22Rv1 (cell line): ENCODE measurements at regions not wholly inside any gene's neighbourhood (a gene's known extent, or its start where the extent isn't known, plus 50 kb on each side); places are given as distances from the start of the nearest gene placed in this dataset.
"Not testable (repeated sequence)": the region's sequence is repeated elsewhere in the genome, so short reads cannot be mapped to it uniquely, and the experiment has no call there.

ENCODE experiments used
- H3K27ac ChIP-seq: fragments of 450-650 bp; 2 replicates; pipeline ENCODE4 v1.5.1; 2017
- ZFX ChIP-seq: fragments of 450-650 bp; IDR thresholded peaks from 2 replicates; pipeline ENCODE4 v1.6.1; 2017; ENCODE audit warnings: antibody characterized with exemption, borderline replicate concordance
- TF ChIP-seq, protein P1 (sequence below): fragments of 450-650 bp; IDR thresholded peaks from 2 replicates; pipeline ENCODE4 v1.5.1; 2017; ENCODE audit warnings: mild to moderate bottlenecking

DNA sequence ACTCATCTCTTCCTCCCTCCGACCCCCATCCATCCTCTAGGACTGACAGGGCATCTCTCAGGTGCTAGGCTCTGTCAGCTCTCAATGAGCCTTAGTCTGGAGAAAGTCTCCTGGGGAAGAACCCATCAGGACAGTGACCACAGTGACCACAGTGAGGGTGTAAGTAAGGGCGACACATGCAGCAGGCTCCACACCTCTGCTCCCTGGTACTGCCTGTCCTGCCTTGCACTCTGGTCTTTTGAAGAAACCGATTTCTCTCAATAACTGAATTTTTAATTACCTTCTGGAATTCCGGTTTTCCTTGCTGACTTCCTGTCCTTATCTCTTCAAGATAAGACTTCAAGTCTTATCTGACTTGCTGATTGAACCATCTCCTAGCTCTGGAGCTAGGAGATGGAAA is 190.2 kb downstream of the ACTR3B start:
- H3K27ac ChIP-seq, result no peak overlapping the region
- TF ChIP-seq, protein P1, sequence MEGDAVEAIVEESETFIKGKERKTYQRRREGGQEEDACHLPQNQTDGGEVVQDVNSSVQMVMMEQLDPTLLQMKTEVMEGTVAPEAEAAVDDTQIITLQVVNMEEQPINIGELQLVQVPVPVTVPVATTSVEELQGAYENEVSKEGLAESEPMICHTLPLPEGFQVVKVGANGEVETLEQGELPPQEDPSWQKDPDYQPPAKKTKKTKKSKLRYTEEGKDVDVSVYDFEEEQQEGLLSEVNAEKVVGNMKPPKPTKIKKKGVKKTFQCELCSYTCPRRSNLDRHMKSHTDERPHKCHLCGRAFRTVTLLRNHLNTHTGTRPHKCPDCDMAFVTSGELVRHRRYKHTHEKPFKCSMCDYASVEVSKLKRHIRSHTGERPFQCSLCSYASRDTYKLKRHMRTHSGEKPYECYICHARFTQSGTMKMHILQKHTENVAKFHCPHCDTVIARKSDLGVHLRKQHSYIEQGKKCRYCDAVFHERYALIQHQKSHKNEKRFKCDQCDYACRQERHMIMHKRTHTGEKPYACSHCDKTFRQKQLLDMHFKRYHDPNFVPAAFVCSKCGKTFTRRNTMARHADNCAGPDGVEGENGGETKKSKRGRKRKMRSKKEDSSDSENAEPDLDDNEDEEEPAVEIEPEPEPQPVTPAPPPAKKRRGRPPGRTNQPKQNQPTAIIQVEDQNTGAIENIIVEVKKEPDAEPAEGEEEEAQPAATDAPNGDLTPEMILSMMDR, result no peak
- no peak for TF ChIP-seq ZFX

DNA sequence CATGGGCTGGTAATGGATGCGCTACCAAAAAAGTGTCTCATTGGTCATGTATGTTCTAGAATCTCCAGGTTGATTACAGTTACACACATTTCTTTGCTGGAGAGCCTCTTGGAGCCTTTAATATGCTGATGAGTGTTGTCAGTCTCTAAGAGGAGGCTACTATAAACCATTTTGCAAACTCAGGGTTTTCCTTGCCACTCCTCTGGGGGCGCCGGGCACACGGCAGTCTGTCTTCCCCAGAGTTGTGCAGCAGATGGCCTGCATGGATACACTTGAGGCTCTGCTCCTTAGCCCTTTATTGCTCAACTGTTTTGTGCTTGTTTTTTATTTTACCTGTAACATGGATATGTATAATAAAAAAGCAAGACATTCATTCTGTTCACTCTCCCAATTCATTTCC is 196.5 kb downstream of the ACTR3B start:
- H3K27ac ChIP-seq, result no peak overlapping the region
- TF ChIP-seq ZFX, result no peak
- TF ChIP-seq, protein P1, result no peak

DNA sequence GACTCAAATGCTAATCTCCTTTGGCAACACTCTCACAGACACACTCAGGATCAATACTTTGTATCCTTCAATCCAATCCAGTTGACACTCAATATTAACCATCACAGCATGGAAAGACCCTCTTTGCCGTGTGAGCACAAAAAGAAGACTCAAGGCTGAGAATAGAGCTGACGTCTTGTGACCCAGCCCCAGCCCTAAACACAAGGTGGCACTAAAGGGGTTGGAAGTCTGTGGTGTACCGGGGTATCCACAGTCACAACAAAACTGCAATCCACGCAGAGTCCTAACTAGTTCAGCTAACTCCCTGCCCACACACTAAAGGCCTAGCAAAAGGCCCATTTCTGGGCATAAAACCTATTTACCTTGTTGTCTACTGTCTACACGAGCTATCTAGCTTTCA is 200.1 kb downstream of the ACTR3B start:
- no peak for TF ChIP-seq ZFX
- TF ChIP-seq, protein P1, result peak; percentile 7; the same call in 1 of the 2 replicates
- H3K27ac ChIP-seq, result no peak overlapping the region

DNA sequence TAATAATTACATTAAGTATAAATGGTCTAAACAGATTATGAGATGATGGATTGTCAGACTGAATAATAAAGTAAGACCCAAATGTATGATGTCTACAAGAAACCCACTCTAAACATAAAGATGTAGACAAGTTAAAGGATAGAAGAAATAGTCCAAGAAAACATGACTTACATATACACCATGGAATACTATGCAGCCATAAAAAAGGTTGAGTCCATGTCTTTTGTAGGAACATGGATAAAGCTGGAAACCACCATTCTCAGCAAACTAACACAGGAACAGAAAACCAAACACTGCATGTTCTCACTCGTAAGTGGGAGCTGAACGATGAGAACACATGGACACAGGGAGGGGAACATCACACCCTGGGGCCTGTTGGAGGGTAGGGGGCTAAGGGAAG is 202.2 kb downstream of the ACTR3B start:
- H3K27ac ChIP-seq, result not testable (repeated sequence)

GRCh38 chr7:152966189-152966588 is 206.6 kb downstream of the ACTR3B start:
- TF ChIP-seq ZFX, result no peak
- TF ChIP-seq, protein P1, result no peak

GRCh38 chr7:152967958-152968357 is 208.4 kb downstream of the ACTR3B start:
- no peak overlapping the region for H3K27ac ChIP-seq
- TF ChIP-seq, protein P1, result no peak
- no peak for TF ChIP-seq ZFX

More at GRCh38 chr7:152966189-152966588, 206.6 kb downstream of the ACTR3B start:
- H3K27ac ChIP-seq, result no peak overlapping the region

DNA sequence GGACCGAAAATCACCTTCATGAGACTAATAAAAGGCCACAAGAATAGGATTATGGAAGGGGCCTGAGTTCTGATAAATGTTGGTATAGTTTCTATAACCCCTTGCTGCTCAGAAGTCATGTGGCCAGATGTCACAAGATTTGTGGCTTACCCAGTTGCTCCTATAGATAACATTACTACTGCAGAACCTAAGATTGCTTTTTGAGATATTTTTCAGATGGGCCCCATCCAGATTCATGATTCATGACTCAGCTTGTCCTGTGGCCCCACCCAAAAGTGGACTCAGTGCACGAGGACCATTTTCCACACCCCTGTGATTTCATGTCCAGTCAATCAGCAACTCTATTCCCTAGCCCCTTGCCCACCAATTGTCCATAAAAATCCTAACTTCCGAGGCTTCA is 209.0 kb downstream of the ACTR3B start:
- TF ChIP-seq, protein P1, result no peak
- TF ChIP-seq ZFX, result no peak
- no peak overlapping the region for H3K27ac ChIP-seq

GRCh38 chr7:152969335-152969734 is 209.8 kb downstream of the ACTR3B start:
- no peak overlapping the region for H3K27ac ChIP-seq
- TF ChIP-seq ZFX, result no peak
- TF ChIP-seq, protein P1, result no peak
